ENCODE measurements at regions not wholly inside any gene's neighbourhood (a gene's known extent, or its start where the extent isn't known, plus 50 kb on each side); places are given as distances from the start of the nearest gene placed in this dataset.
A peak's percentile ranks its signal among the peaks of the same experiment; 100 is the strongest.
"Not testable (repeated sequence)": the region's sequence is repeated elsewhere in the genome, so short reads cannot be mapped to it uniquely, and the experiment has no call there.

- POLR2A ChIA-PET, result no interaction called here
- FAIRE-seq (no peak), ATAC-seq (no peak), DNase-seq (ENCODE audit: low read depth in 1 of 2, low spot score in 1 of 2) (no peak)
- no peaks in the 10 kb centered on the region for H3K4me1 ChIP-seq
- H3K4me3 ChIP-seq, result no peak overlapping the region
- no peak overlapping the region for H3K27ac ChIP-seq
- WGBS (ENCODE audit: missing lambda C conversion rate), result 2% methylated on average over 2 of the region's 2 CpGs
- no peak overlapping the region for H3K4me2 ChIP-seq
- CTCF ChIA-PET, result interaction anchor here (1.2 kb wide), 1 partner anchor 16 kb away, joined by 3 read pairs; no protein-coding TSS in a partner anchor
- no peak for TF ChIP-seq EHF (CRISPR knock-in tag; IDR thresholded peaks at IDR 0.05)
- TF ChIP-seq MYC (IDR thresholded peaks at IDR 0.05; ENCODE audit: borderline replicate concordance, low read length), result no peak
- no peak for TF ChIP-seq BHLHE40 (IDR thresholded peaks at IDR 0.05; ENCODE audit: low read depth, low read length)
- no peak for TF ChIP-seq SMC3 (IDR thresholded peaks at IDR 0.05)
- TF ChIP-seq MAFK (IDR thresholded peaks at IDR 0.05; ENCODE audit: partially characterized antibody), result no peak
- no peak for TF ChIP-seq HOXA7 (CRISPR knock-in tag; IDR thresholded peaks at IDR 0.05)
- no peak for TF ChIP-seq PHF8 (IDR thresholded peaks at IDR 0.05; ENCODE audit: borderline replicate concordance, low read depth)
- no peak for TF ChIP-seq CBX2 (IDR thresholded peaks at IDR 0.05; ENCODE audit: borderline replicate concordance, low read depth)
- no peak for TF ChIP-seq POLR2AphosphoS2 (conservative IDR thresholded peaks at IDR 0.05; ENCODE audit: low read length)
- TF ChIP-seq SREBF2 (IDR thresholded peaks at IDR 0.05), result no peak
- TF ChIP-seq RFX5 (IDR thresholded peaks at IDR 0.05), result no peak
- H3K9me3 ChIP-seq, result no peaks in the 10 kb centered on the region; the same call in 2 of the 3 replicates
These were observed 1091.2 kb upstream of the LRRTM1 start for GRCh38 chr2:81395746-81396145.

GRCh38 chr2:81389203-81389602, 1084.7 kb upstream of the LRRTM1 start:
- no peak overlapping the region for H3K4me2 ChIP-seq
- no peaks in the 10 kb centered on the region for H3K4me1 ChIP-seq
- POLR2A ChIA-PET, result no interaction called here
- CTCF ChIA-PET, result no interaction called here
- no peak overlapping the region for H3K27ac ChIP-seq
- H3K4me3 ChIP-seq, result no peak overlapping the region
- TF ChIP-seq EHMT2 (IDR thresholded peaks at IDR 0.05; ENCODE audit: low read depth) (no peak), JUNB (IDR thresholded peaks at IDR 0.05) (no peak), RAD21 (conservative IDR thresholded peaks at IDR 0.05 in 1 of 2, IDR thresholded peaks at IDR 0.05 in 1 of 2) (peak in 1 of 2 experiments; percentile 16; a peak in 1 of 5 replicates), EHF (CRISPR knock-in tag; IDR thresholded peaks at IDR 0.05) (no peak), CTCF (IDR thresholded peaks at IDR 0.05) (no peak)
- ATAC-seq, result no peak
- peaks cover 8% of the 10 kb centered on the region; the same call in 2 of the 3 replicates for H3K9me3 ChIP-seq
- FAIRE-seq, result no peak
- 39% methylated on average over 3 of the region's 3 CpGs for WGBS (ENCODE audit: missing lambda C conversion rate)
- peak in 1 of 2 experiments; percentile 19 for DNase-seq (ENCODE audit: low read depth in 1 of 2, low spot score in 1 of 2)

GRCh38 chr2:81363800-81364199, 1059.2 kb upstream of the LRRTM1 start:
- Histone ChIP-seq H3K27ac (no peak overlapping the region), H3K4me3 (no peak overlapping the region), H3K4me1 (no peaks in the 10 kb centered on the region), H3K4me2 (no peak overlapping the region), H3K9me3 (peaks cover 7% of the 10 kb centered on the region; the same call in 1 of the 3 replicates)
- ChIA-PET POLR2A (no interaction called here), CTCF (no interaction called here)
- ATAC-seq, result no peak
- DNase-seq (ENCODE audit: low read depth in 1 of 2, low spot score in 1 of 2), result no peak
- TF ChIP-seq REST (IDR thresholded peaks at IDR 0.05), result no peak
- no peak for FAIRE-seq

GRCh38 chr2:81362468-81362867, 1057.9 kb upstream of the LRRTM1 start:
- H3K4me3 ChIP-seq; FAIRE-seq; H3K9me3 ChIP-seq; ATAC-seq; DNase-seq (ENCODE audit: low read depth in 1 of 2, low spot score in 1 of 2); POLR2A ChIA-PET; H3K4me2 ChIP-seq; H3K27ac ChIP-seq; H3K4me1 ChIP-seq; CTCF ChIA-PET: not testable (repeated sequence)
- 14% methylated on average over 11 of the region's 11 CpGs for WGBS (ENCODE audit: missing lambda C conversion rate)
